IPS DF 6.9 (cell line): ENCODE measurements at regions not wholly inside any gene's neighbourhood (a gene's known extent, or its start where the extent isn't known, plus 50 kb on each side); places are given as distances from the start of the nearest gene placed in this dataset.

Source experiments
- DNase-seq: peaks from one replicate; pipeline ENCODE4 v3.0.0-alpha.2; 2013; ENCODE audit warnings: low read depth, low spot score
- H3K27ac ChIP-seq: one replicate; pipeline ENCODE4 v1.5.1; 2013; ENCODE audit warnings: low read length, control low read depth
- H3K27me3 ChIP-seq: 2 replicates; pipeline ENCODE4 v1.6.1; 2013; ENCODE audit warnings: mild to moderate bottlenecking, low read length; ENCODE audit not compliant: control insufficient read depth, insufficient read depth
- H3K36me3 ChIP-seq: 2 replicates; pipeline ENCODE4 v1.6.1; 2013; ENCODE audit warnings: low read length; ENCODE audit not compliant: control insufficient read depth, insufficient read depth
- H3K4me1 ChIP-seq: 2 replicates; pipeline ENCODE4 v1.6.1; 2013; ENCODE audit warnings: low read length; ENCODE audit not compliant: control insufficient read depth, insufficient read depth
- H3K4me3 ChIP-seq: 2 replicates; pipeline ENCODE4 v1.5.1; 2013; ENCODE audit warnings: mild to moderate bottlenecking, low read length
- H3K9me3 ChIP-seq: 2 replicates; pipeline ENCODE4 v1.6.1; 2013; ENCODE audit warnings: low read length, inconsistent platforms; ENCODE audit not compliant: control insufficient read depth, insufficient read depth
- WGBS: extraction: QIAGEN DNeasy Blood & Tissue Kit; methylation state at CpG from one replicate; pipeline ENCODE4 v1.1.7; 2013; ENCODE audit warnings: mixed read lengths, missing lambda C conversion rate; ENCODE audit not compliant: insufficient read length, insufficient coverage; 5-methylcytosine and 5-hydroxymethylcytosine counted together

GRCh38 chr1:240029418-240029817 is 62.3 kb upstream of the FMN2 start:
- H3K27ac ChIP-seq, result no peak overlapping the region

DNA sequence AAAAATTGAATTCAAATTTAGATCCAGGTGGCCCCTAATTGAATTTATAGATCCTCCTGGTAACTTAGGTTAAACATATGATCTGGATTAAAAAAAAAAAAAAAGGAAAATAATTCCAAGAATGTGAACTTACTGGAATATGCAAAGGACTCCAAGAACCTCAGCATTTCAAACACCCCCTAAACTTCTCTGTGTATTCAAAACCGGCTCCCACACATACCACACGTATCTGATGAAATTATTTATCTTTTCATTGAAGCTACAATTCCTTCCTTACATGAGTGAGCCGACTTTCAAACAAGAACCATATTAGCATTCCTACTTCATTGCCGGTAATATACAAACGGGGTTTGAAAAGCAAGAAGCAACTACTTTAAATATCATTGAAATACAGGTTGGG is 61.4 kb upstream of the FMN2 start:
- WGBS, result no CpG with 5 or more reads among the region's 5 CpGs
- H3K4me1 ChIP-seq, result no peaks in the 10 kb centered on the region
- H3K36me3 ChIP-seq, result no peaks in the 10 kb centered on the region
- H3K27ac ChIP-seq, result no peak overlapping the region
- no peak overlapping the region for H3K4me3 ChIP-seq
- no peaks in the 10 kb centered on the region for H3K9me3 ChIP-seq
- no peak for DNase-seq
- no peaks in the 10 kb centered on the region for H3K27me3 ChIP-seq

More at GRCh38 chr1:240029418-240029817, 62.3 kb upstream of the FMN2 start:
- H3K27me3 ChIP-seq, result no peaks in the 10 kb centered on the region
- no peak for DNase-seq
- no CpG with 5 or more reads among the region's 3 CpGs for WGBS
- H3K4me1 ChIP-seq, result no peaks in the 10 kb centered on the region
- H3K36me3 ChIP-seq, result no peaks in the 10 kb centered on the region
- no peak overlapping the region for H3K4me3 ChIP-seq
- no peaks in the 10 kb centered on the region for H3K9me3 ChIP-seq

- Histone ChIP-seq H3K4me1 (no peaks in the 10 kb centered on the region), H3K27ac (no peak overlapping the region), H3K27me3 (no peaks in the 10 kb centered on the region), H3K9me3 (no peaks in the 10 kb centered on the region), H3K36me3 (no peaks in the 10 kb centered on the region), H3K4me3 (no peak overlapping the region)
- no CpG with 5 or more reads among the region's 5 CpGs for WGBS
- DNase-seq, result no peak
Measured at GRCh38 chr1:240031009-240031408, 60.7 kb upstream of the FMN2 start.

DNA sequence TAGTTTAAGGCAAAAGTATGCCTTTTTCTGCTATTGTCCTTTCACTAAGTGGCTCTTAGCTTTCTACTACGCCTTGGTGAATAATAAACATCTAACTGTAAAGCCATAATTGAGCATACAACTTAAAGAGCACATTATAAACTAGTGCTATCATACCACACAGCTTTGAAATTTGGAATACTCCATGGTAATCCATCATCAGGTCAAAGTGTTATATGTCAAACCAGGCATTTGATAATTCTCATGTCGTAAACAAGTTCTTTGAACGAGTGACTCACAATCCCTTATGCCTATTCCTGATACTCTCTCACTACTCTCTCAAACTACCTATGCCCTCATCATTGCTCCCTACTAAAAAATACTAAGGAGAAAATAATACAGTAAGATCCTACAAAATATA is 60.3 kb upstream of the FMN2 start:
- Histone ChIP-seq H3K4me1 (no peaks in the 10 kb centered on the region), H3K27ac (no peak overlapping the region), H3K4me3 (no peak overlapping the region), H3K36me3 (no peaks in the 10 kb centered on the region), H3K9me3 (no peaks in the 10 kb centered on the region), H3K27me3 (no peaks in the 10 kb centered on the region)
- WGBS, result no CpG with 5 or more reads among the region's 3 CpGs
- no peak for DNase-seq

- H3K27ac ChIP-seq, result no peak overlapping the region
- no peak overlapping the region for H3K4me3 ChIP-seq
- WGBS, result no CpG with 5 or more reads among the region's 3 CpGs
- H3K36me3 ChIP-seq, result no peaks in the 10 kb centered on the region
- DNase-seq, result no peak
- H3K4me1 ChIP-seq, result no peaks in the 10 kb centered on the region
- no peaks in the 10 kb centered on the region for H3K27me3 ChIP-seq
- no peaks in the 10 kb centered on the region for H3K9me3 ChIP-seq
Measured at GRCh38 chr1:240033406-240033805, 58.3 kb upstream of the FMN2 start.

GRCh38 chr1:240036526-240036925 is 55.2 kb upstream of the FMN2 start:
- no peak overlapping the region for H3K27ac ChIP-seq
- no peaks in the 10 kb centered on the region for H3K4me1 ChIP-seq
- H3K36me3 ChIP-seq, result no peaks in the 10 kb centered on the region
- H3K27me3 ChIP-seq, result no peaks in the 10 kb centered on the region
- no peak for DNase-seq
- no peaks in the 10 kb centered on the region for H3K9me3 ChIP-seq
- H3K4me3 ChIP-seq, result no peak overlapping the region
- WGBS, result no CpG with 5 or more reads among the region's 1 CpG
